GM18508 (cell line): ENCODE measurements at regions not wholly inside any gene's neighbourhood (a gene's known extent, or its start where the extent isn't known, plus 50 kb on each side); places are given as distances from the start of the nearest gene placed in this dataset.
"Not testable (repeated sequence)": the region's sequence is repeated elsewhere in the genome, so short reads cannot be mapped to it uniquely, and the experiment has no call there.

Source experiments
- ATAC-seq: cut with Tn5 transposase; IDR thresholded peaks from one replicate; pipeline ENCODE4 v1.9.1; 2021; ENCODE audit warnings: moderate number of reproducible peaks; ENCODE audit not compliant: insufficient read depth, unreplicated experiment

DNA sequence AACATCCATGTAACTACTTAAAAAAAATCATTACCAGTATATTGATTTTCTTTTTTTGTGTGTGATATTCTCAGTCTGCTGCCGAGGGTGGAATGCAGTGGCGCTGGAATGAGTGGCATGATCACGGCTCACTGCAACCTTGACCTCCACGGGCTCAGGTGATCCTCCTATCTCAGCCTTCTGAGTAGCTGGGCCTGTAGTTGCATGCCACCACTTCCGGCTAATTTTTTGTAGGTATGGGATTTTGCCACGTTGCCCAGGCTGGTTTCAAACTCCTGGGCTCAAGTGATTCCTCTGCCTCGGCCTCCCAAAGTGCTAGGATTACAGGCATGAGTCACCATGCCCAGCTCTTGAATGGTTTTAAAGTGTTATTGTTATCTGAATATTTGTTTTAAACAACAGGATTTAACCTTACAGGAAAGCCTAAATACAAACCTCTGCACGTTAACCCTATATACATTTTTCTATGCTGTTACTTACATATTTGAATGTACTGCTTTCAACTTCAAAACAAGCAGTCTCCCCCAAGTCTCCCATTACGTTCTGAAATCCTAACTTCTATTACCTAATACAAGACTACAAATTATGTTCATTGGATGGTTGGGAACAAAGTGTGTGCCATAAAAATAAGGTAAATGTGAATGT is 61.7 kb downstream of the KPNA2 start:
- no peak for ATAC-seq

DNA sequence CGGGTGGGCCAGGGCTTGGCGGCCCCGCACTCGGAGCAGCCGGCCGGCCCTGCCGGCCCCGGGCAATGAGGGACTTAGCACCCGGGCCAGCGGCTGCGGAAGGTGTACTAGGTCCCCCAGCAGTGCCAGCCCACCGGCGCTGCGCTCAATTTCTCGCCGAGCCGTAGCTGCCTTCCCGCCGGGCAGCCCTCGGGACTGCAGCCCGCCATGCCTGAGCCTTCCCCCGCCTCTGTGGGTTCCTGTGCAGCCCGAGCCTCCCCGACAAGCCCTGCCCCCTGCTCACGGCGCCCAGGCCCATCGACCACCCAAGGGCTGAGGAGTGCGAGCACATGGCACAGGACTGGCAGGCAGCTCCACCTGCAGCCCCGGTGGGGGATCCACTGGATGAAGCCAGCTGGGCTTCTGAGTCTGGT is 63.8 kb downstream of the KPNA2 start:
- not testable (repeated sequence) for ATAC-seq

DNA sequence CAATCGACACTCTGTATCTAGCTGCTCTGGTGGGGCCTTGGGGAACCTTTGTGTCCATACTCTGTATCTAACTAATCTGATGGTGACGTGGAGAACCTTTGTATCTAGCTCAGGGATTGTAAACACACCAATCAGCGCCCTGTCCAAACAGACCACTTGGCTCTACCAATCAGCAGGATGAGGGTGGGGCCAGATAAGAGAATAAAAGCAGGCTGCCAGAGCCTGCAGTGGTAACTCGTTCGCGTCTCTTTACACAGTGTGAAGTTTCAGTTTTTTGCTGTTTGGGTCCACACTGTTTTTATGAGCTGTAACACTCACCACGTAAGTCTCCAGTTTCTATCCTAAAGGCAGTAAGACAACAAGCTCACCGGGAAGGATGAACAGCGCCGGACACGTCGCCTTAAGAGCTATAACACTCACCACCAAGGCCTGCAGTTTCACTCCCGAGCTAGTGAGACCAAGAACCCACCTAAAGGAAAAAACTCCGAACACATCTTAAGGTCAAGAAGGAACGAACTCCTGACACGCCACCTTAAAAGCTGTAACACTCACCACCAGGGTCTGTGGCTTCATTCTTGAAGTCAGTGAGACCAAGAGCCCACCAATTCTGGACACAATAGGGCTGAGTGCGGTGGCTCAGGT is 64.6 kb downstream of the KPNA2 start:
- no peak for ATAC-seq

DNA sequence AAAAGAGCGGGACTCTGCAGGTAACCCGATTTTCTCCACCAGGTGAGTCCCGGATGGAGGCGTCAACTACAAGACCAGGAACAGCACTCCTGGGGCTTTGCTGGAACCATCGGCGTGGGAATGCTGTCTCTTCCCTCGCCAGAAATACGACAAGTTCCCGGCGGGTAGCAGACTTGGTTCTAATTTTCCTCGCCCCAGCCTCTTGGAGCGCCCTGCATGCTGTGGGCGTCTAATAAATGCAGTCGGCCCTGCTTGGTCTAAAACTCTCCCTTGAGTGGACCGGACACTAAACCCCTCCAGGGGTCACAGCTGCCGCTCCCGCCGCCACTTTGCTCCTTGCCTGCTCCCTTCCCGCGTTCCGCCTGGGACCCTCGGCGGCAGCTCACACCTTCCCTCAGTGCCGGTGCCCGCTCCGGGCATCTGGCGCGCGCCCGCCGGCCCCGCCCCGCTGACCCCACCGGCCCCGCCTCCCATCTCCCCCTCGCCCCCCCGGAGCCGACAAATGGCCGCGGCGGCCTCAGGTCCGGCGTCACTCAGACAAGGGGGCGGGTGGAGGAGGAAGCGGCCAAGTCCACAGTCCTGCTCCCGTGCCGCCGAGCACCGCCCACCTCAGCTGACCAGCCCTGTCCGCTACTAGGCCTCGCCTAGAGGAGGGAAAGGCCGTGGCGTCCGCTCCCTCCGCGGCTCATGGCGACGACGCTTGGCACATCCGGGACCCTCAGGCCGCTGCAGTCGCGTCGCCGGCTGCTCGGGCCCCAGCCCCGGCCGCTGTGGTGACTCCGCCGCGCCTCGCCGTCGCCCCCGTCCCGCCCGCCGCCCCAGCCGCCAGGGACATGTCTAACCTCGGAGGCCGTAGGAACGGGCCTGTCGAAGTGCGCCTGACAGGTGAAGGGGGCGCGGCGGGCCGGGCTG is 65.8 kb downstream of the KPNA2 start:
- no peak for ATAC-seq

DNA sequence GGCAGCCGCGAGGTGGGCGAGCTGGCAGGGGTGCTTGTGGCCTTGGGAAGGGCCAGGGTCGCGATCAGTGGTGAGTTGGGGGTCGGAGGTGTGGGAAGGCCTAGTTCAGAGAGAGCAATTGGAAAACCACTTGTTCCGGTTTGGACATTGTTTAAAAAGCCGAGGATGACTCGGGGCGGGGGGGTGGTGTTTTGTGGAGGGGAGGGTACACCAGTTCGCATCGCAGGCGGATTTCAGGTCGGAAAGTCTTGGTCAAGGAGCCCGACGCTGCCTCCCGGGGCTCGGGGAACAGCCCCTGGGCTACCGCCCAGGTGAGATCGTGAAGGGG is 66.4 kb downstream of the KPNA2 start:
- no peak for ATAC-seq

DNA sequence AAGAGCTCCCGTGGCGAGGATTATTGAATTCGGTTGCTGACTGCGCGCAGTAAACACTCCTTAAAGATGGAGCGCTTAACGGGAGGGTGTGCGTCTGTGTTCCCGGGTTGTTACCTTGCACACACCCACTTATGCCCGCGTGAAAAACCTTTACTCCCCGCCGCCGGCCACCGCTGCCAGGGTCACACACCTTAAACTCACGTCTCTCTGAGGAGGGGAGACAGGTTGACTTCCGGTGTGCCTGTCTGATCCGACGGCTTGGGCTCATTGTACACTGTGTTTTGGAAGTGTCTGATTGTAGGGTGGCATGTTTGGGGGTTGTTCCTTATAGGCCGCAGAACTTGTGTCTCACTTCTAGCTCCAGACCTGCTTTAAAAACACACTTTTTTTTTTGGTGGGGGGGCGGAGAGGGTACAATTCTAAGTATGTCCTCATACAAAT is 66.8 kb downstream of the KPNA2 start:
- no peak for ATAC-seq

DNA sequence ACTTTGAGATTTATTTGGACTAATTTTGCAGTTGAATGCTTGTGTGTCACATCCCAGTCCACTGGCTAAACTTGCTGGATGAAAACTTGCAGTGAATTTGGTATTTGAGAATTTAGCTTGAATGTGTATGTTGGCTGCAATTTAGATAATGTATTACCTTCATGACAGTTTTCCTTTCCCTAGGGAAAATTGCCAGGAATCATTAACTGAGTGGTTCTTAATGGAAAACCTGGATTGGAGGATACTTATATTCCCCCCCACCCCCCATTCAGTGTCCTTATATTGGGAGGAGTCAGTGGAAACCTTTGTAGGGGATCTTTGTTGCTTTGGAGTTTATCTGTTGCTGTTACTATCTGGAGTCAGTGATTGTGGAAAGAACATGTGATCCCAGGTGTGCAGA is 67.6 kb downstream of the KPNA2 start:
- ATAC-seq: no peak

DNA sequence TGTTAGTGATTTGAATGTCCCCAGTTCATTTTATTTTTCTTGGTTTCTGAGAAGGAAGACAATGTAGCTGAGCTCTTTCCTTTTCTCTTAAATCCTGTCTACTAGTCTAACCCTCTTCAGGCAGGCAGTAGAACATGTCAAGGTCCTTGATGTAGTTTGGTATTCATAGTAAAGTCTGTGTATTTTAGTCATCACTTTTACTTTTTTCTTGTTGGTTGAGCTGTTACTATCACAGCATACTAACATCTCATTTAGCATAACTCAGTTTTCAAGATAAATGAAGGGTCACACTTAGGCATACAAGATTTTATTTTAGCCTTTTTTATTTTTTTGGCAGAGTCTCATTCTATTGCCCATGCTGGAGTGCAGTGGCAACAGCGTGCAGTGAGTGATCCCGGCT is 70.5 kb downstream of the KPNA2 start:
- no peak for ATAC-seq

DNA sequence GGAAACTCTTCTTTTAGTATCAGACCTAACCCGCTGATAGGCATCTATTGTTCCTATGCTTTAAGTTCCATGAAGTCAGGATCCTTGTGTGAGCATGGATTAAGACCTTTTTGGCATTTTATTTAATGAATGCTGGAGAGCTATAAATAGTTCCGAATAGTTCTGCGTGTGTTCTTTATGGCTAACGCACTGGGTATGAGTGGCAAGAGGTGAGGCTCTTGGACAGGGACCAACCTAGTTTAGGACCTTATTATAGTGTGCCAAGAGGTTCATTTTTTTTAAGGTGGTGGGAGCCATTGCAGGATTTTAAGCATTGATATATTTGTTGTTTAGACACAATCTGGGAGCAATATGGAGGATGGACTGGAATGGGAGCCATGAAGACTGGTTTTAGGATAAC is 71.8 kb downstream of the KPNA2 start:
- ATAC-seq: no peak

DNA sequence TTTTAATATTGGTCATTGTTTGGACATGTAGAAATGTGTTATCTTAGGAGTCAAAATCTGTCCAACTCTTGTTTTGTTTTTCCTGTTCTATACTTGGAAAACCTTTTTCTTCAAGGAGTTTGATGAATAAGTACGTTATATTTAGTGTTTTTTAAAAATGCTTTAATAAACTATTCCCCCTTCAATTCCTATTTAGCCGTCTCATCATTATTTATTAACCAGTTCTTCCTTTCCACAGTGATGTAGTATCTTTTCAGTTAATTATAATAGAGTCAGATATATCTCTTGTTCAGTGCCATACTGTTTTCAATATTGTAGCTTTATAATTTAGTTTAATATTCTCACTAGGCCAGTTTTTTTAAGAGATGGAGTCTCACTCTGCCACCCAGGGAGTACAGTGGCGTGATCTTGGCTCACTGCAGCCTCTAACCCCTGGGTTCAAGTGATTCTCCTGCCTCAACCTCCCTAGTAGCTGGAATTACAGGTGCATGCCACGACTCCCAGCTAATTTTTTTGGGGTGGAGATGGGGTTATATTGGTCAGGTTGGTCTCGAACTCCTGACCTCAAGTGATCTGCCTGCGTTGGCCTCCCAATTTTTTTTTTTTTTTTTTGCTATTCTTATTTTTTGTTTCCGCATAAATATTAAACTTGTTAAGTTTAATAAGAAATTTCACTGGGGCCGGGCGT is 72.9 kb downstream of the KPNA2 start:
- no peak for ATAC-seq

DNA sequence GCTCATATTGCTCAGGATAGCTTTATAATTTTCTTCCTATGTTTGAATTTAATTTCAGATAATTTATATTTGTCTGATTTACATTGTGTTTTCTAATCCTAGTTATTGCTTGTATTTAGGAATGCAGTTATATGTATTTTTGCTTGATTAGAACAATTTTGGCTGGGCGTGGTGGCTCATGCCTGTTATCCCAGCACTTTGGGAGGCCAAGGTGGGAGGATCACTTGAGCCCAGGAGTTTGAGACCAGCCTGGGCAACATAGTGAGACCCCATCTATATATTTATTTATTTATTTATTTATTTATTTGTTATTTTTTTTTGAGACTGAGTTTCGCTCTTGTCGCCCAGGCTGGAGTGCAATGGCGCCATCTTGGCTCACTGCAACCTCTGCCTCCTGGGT is 73.9 kb downstream of the KPNA2 start:
- ATAC-seq: not testable (repeated sequence)

DNA sequence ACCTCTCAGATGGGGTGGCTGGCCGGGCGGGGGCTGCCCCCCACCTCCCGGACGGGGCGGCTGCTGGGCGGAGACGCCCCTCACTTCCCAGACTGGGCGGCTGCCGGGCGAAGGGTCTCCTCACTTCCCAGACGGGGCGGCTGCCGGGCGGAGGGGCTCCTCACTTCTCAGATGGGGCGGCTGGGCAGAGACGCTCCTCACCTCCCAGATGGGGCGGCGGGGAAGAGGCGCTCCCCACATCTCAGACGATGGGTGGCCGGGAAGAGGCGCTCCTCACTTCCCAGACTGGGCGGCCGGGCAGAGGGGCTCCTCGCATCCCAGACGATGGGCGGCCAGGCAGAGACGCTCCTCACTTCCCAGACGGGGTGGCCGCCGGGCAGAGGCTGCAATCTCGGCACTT is 80.7 kb downstream of the KPNA2 start:
- not testable (repeated sequence) for ATAC-seq

DNA sequence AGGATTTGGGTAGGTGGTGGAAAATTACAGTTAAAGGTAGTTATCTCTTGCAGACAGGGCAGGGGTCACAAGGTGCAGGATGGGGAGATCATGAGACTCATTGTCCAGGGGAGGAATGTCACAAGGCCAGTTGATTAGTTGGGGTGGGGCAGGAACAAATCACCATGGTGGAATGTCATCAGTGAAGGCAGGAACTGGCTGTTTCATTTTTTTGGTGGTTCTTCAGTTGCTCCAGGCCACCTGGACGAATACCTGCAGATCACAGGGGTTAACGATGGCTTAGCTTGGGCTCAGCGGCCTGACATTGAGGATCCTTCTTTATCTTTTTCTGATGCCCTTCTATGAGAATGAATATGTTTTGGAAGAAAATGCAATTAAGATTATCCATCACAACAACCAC is 87.1 kb downstream of the KPNA2 start:
- no peak for ATAC-seq

DNA sequence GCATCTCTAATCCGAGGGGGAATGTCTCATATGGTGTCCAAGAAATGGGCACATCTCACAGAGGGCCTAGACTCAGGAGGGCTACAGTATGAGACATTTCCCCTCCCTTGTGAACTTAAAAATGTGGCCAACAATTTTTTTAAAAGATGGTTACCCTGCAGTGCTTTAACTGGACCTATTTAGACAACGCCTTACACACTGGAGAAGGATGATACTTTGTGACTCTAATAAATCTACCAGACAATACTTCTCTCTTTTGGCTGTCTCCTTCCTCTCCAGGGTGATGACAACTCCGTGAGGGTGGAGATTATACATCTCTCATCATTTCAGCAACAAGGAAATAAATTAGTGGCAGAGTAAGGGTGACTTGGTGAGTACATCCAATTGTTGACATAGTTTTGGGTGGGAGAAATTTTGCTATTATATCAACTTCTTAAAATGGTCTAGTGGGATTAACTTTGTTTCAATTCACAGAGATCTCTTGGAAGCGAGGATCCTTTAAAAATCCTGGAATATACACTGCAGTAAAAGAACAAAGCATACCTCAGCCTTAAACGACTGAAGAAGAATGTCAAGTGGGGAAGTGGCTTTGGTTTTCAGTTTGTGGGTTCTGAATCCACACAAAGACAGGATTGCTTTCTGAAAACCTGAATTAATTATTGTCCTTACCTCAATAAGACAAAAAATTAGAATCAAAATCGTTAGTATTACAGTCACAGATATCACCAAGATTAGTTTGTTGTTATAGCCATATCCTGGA is 89.8 kb downstream of the KPNA2 start:
- ATAC-seq: no peak

DNA sequence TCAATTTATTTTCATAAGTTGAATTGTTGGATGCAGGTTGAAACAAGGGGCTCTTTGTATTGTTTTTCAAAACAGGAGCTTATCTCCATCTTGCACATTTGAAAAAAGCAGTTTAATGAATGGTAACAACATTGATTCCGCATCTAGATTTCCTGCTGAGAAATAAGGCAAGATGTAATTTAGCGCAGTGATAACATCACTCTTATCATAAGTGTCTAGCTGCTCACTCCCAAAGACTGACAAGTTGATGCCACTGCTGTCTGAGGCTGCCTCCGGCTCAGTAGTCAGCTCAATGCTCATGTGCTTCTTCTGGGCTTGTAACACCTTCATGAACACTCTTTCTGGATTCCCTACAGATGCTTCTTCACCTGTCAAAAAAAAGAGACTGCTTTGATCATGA is 92.4 kb downstream of the KPNA2 start:
- no peak for ATAC-seq

DNA sequence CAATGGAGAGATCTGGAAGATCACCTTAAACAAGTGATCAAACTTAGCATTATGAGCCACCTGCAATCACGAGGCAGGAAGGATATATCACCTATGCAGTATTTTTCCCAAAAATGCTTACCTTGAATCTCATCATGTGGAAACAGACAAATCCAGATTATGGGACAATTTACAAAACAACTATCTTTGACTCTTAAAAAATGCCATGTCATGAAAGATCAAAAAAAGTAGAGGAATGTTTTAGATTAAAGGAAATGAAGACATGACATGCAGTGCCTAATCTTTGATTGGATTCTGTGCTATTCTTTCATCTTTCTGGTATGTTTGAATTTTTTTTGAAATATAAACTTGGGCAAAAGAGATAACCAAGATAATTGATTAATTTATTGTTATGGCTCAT is 95.9 kb downstream of the KPNA2 start:
- ATAC-seq: no peak

DNA sequence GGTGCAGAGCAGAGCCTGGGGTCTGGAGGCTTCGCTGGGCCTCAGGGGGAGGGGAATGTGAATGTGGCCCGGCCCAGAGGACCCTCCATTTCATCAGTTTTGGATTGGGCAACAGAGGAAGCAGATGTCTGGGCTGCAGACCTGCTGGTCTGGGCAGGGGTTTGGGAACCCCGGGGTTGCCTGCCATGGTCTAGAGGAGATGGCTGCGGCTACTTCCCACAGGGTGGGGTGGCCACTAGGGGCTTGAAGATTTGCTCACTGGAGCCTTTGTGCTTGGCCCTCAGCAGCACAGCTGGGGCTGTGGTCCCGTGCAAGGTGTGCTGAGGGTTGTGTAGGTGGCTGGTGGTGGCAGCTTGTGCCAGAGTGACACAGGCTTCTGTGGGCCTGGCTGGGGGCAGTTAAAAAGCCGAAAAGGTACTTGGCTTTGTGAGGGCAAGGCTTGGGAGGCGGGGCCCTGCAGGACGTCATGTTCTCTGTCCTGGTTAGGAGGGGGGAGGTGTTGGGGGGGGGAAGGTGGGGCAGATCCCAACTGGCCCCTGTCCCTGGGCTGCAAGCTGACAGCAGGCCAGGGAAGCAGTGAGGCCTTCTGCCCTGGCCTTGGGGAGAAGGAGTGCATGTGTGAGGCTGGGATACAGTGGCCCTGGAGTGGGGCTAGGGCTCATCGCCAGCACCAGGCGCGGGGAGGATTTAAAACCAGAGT is 98.0 kb downstream of the KPNA2 start:
- ATAC-seq: no peak

DNA sequence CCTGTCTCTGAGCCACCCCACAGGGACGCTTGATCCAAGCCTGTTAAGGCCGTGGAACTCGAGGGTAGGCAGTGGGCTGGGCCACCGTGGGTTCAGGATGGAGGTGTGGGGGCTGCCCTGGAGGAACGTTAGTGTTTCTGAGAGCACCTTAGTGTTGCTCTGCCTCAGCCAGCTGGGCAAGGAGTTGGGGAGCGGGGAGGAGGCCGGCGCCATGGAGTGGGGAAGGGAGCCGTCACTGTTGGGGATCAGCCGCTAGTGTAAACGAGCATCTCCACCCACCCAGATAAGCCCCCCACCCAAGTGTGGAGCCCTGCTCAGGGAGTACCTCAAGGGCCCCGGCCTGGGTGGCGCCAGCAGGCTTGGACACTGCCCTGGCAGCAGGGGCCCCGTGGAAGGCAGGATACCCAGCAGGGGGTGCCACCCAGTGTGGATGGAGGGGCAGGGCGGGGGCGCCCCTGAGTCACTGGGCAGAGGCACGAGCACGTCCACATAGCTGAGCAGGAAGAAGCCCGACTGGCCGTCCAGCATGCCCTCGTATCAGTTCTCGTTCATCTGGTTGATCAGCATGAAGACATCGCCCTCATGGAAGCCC is 98.6 kb downstream of the KPNA2 start:
- no peak for ATAC-seq

DNA sequence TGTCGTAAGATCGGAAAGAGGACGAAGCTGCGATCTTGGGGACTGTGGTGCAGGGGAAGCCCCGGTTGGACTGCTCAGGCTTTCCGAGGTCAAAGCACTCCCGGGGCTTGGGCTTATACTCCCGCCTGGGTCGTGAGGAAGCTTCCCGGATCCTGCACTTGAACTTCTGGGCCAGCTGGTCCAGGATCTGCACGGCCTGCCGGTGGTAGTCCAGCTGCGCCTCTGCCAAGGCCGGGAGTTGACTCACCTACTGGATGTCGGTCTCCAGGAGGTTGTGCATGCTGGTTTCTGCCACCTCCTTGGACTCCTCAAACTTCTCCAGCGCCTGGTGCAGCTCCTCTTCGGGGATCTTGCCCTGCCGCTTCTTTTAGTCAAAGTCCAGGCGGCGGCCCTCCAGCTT is 99.2 kb downstream of the KPNA2 start:
- no peak for ATAC-seq
